Heart left ventricle (tissue), 16 donors: ENCODE measurements at regions not wholly inside any gene's neighbourhood (a gene's known extent, or its start where the extent isn't known, plus 50 kb on each side); places are given as distances from the start of the nearest gene placed in this dataset.

Experiments
- ATAC-seq, 4 donors: fragments of 200-7000 bp; cut with Tn5 transposase; one replicate each; pipeline ENCODE4 v1.9.1; 2020 to 2022; ENCODE audit warnings: moderate library complexity in 4 of 4, mild to moderate bottlenecking in 3 of 4, moderate number of reproducible peaks in 1 of 4
- DNase-seq, 5 donors: peaks; one replicate each; pipeline ENCODE4 v3.0.0-alpha.2; 2020
- H3K27ac ChIP-seq, 12 donors: fragments of 200-600 bp; sonication (generic) in 4 of 12; one replicate each; pipeline versions ENCODE4 v1.5.0 to v1.8.0; 2016 to 2022; ENCODE audit warnings: mild to moderate bottlenecking in 2 of 12
- H3K27me3 ChIP-seq, 9 donors: fragments of 200-600 bp; sonication (generic) in 2 of 9; one replicate each; pipeline versions ENCODE4 v1.5.1 to v1.8.0; 2016 to 2022; ENCODE audit warnings: mild to moderate bottlenecking in 3 of 9
- H3K36me3 ChIP-seq, 9 donors: fragments of 200-600 bp; sonication (generic) in 2 of 9; one replicate each; pipeline versions ENCODE4 v1.5.0 to v1.8.0; 2018 to 2022; ENCODE audit warnings: mild to moderate bottlenecking in 2 of 9
- H3K4me1 ChIP-seq, 12 donors: fragments of 200-600 bp; sonication (generic) in 4 of 12; one replicate each; pipeline versions ENCODE4 v1.5.0 to v1.8.0; 2016 to 2022; ENCODE audit warnings: mild to moderate bottlenecking in 3 of 12
- H3K4me3 ChIP-seq, 12 donors: fragments of 200-600 bp; sonication (generic) in 4 of 12; one replicate each; pipeline versions ENCODE4 v1.5.0 to v1.8.0; 2017 to 2022; ENCODE audit warnings: mild to moderate bottlenecking in 9 of 12, moderate library complexity in 4 of 12
- H3K9me3 ChIP-seq, 12 donors: fragments of 200-600 bp; sonication (generic) in 4 of 12; one replicate each; pipeline versions ENCODE4 v1.5.0 to v1.8.0; 2016 to 2022; ENCODE audit warnings: mild to moderate bottlenecking in 1 of 12
- CTCF ChIP-seq, 12 donors: fragments of 200-600 bp; sonication (generic) in 4 of 12; IDR thresholded peaks; one replicate each; pipeline versions ENCODE4 v1.5.0 to v1.8.0; 2018 to 2022; ENCODE audit warnings: antibody characterized with exemption in 12 of 12, mild to moderate bottlenecking in 5 of 12
- POLR2A ChIP-seq, 2 donors: fragments of 450-650 bp; IDR thresholded peaks; one replicate each; pipeline ENCODE4 v1.6.1; 2017; ENCODE audit warnings: antibody characterized with exemption in 2 of 2, mild to moderate bottlenecking in 2 of 2, moderate library complexity in 2 of 2
- WGBS, 4 donors: extraction: QIAGEN DNeasy Blood & Tissue Kit in 2 of 4; methylation state at CpG; one replicate each; pipeline versions ENCODE4 v1.1.5 to v1.1.7; 2013 to 2018; 5-methylcytosine and 5-hydroxymethylcytosine counted together
- intact Hi-C, 10 donors: fragments of 100-400 bp; cut with DNase I; formaldehyde crosslinking; loops; one replicate each; pipeline versions ENCODE4 v1.11.1 to v1.14.2; 2022
- donor health status: ischemic (EF 13 %, LVEDD 7.1; RV severe dilation, severe dysfunction).
- donor health status: healthy with polysubstance abuse.
- donor health status: DM: no; HTN: yes; CAD: no.
- donor health status: DM: no; HTN: no; CAD: no.
- donor health status: ischemic (EF 25% LVEDD 6.9; RV normal size, moderate dysfunction).
- donor health status: ischemic (EF 25% LVEDD 5.7; RV mildly dilated, moderate dysfunction).
- donor health status: healthy.
- donor health status: DM: yes; HTN: yes; CAD: no.
- donor health status: ischemic (EF 35%, LVEDD 5.7; RV mildly dilated, moderate dysfunction).
- donor health status: nonischemic (EF 11% LVEDD 7.7; RV severe dilation, severe dysfunction).
- donor health status: DM: yes; HTN: yes; CAD: no.
- donor health status: PGD.
- donor health status: ischemic (EF 29% LVEDD 5.4; RV normal size, mild dysfunction).
- donor health status: nonischemic (EF 23%, LVEDD 6.1; RV moderate dilation, normal function).

GRCh38 chr6:1039746-1040145 lies 272.2 kb upstream of the FOXQ1 start:
- H3K4me3 ChIP-seq, result no peak overlapping the region
- H3K27ac ChIP-seq, result no peak overlapping the region
- no peak for DNase-seq
- WGBS, 4 donors, result 89 to 97% (median 93%) methylated on average over 2 of the region's 2 CpGs
- no peaks in the 10 kb centered on the region for H3K9me3 ChIP-seq
- TF ChIP-seq CTCF (IDR thresholded peaks at IDR 0.05) (no peak), POLR2A (IDR thresholded peaks at IDR 0.05) (no peak)
- intact Hi-C loops, result no loop called here
- peaks cover 0 to 40% (median 4%) of the 10 kb centered on the region in 9 donors for H3K27me3 ChIP-seq
- no peaks in the 10 kb centered on the region for H3K4me1 ChIP-seq
- no peaks in the 10 kb centered on the region for H3K36me3 ChIP-seq
- no peak for ATAC-seq

- no peak for DNase-seq
Measured at GRCh38 chr6:1039191-1039590, 272.7 kb upstream of the FOXQ1 start.

GRCh38 chr6:1037430-1038202 lies 274.3 kb upstream of the FOXQ1 start:
- Histone ChIP-seq H3K27me3 (peaks cover 0 to 27% (median 0%) of the 10 kb centered on the region in 9 donors), H3K4me1 (no peaks in the 10 kb centered on the region), H3K9me3 (peaks cover 0 to 4% (median 0%) of the 10 kb centered on the region in 12 donors), H3K36me3 (no peaks in the 10 kb centered on the region), H3K27ac (no peak overlapping the region), H3K4me3 (no peak overlapping the region)
- intact Hi-C loops, result no loop called here
- DNase-seq (no peak), ATAC-seq (no peak)
- WGBS, 4 donors, result 82 to 90% (median 85%) methylated on average over 10 of the region's 10 CpGs
- TF ChIP-seq POLR2A (IDR thresholded peaks at IDR 0.05) (no peak), CTCF (IDR thresholded peaks at IDR 0.05) (no peak)

More at GRCh38 chr6:1039191-1039590, 272.7 kb upstream of the FOXQ1 start:
- Histone ChIP-seq H3K4me1 (no peaks in the 10 kb centered on the region), H3K4me3 (no peak overlapping the region), H3K27me3 (peaks cover 0 to 40% (median 0%) of the 10 kb centered on the region in 9 donors), H3K9me3 (no peaks in the 10 kb centered on the region), H3K27ac (no peak overlapping the region), H3K36me3 (no peaks in the 10 kb centered on the region)
- TF ChIP-seq POLR2A (IDR thresholded peaks at IDR 0.05), result no peak
- WGBS, 4 donors, result 53 to 68% (median 61%) methylated on average over 9 of the region's 9 CpGs
- intact Hi-C loops, result no loop called here
- no peak for ATAC-seq

GRCh38 chr6:1035401-1035800 lies 276.5 kb upstream of the FOXQ1 start:
- peaks cover 0 to 15% (median 0%) of the 10 kb centered on the region in 9 donors for H3K27me3 ChIP-seq
- TF ChIP-seq CTCF (IDR thresholded peaks at IDR 0.05) (no peak), POLR2A (IDR thresholded peaks at IDR 0.05) (no peak)
- no peaks in the 10 kb centered on the region for H3K4me1 ChIP-seq
- ATAC-seq (no peak), DNase-seq (no peak)
- peaks cover 0 to 16% (median 0%) of the 10 kb centered on the region in 12 donors for H3K9me3 ChIP-seq
- H3K36me3 ChIP-seq, result no peaks in the 10 kb centered on the region
- intact Hi-C loops, result no loop called here
- no peak overlapping the region for H3K4me3 ChIP-seq
- no peak overlapping the region for H3K27ac ChIP-seq
- 74 to 82% (median 78%) methylated on average over 11 of the region's 11 CpGs for WGBS, 4 donors
